ENCODE measurements at regions not wholly inside any gene's neighbourhood (a gene's known extent, or its start where the extent isn't known, plus 50 kb on each side); places are given as distances from the start of the nearest gene placed in this dataset.

- Histone ChIP-seq H3K36me3 (ENCODE audit: insufficient read depth, low read length) (no peaks in the 10 kb centered on the region), H3K27me3 (ENCODE audit: control insufficient read depth in 1 of 2, insufficient read depth in 2 of 2, low read length in 2 of 2) (no peaks in the 10 kb centered on the region), H3K9me3 (ENCODE audit: control insufficient read depth in 1 of 2, insufficient read depth in 1 of 2, low read length in 2 of 2) (peaks cover 0 to 3% of the 10 kb centered on the region in 2 experiments), H3K27ac (ENCODE audit: low read depth in 1 of 2, low read length in 2 of 2) (no peak overlapping the region), H3K4me1 (ENCODE audit: insufficient read depth, low read length) (no peaks in the 10 kb centered on the region), H3K4me3 (ENCODE audit: low read length) (no peak overlapping the region)
- Mint-ChIP-seq H3K4me1 (ENCODE audit: low read depth) (no peaks in the 10 kb centered on the region), H3K9me3 (no peaks in the 10 kb centered on the region), H3K27ac (no peak overlapping the region), H3K36me3 (ENCODE audit: low read depth) (no peaks in the 10 kb centered on the region), H3K4me3 (no peak overlapping the region), H3K27me3 (peaks cover 4% of the 10 kb centered on the region)
- ChIA-PET CTCF (no interaction called here), POLR2A (no interaction called here)
- DNase-seq (no peak), ATAC-seq (ENCODE audit: poor library complexity) (no peak)
- TF ChIP-seq, protein P1, sequence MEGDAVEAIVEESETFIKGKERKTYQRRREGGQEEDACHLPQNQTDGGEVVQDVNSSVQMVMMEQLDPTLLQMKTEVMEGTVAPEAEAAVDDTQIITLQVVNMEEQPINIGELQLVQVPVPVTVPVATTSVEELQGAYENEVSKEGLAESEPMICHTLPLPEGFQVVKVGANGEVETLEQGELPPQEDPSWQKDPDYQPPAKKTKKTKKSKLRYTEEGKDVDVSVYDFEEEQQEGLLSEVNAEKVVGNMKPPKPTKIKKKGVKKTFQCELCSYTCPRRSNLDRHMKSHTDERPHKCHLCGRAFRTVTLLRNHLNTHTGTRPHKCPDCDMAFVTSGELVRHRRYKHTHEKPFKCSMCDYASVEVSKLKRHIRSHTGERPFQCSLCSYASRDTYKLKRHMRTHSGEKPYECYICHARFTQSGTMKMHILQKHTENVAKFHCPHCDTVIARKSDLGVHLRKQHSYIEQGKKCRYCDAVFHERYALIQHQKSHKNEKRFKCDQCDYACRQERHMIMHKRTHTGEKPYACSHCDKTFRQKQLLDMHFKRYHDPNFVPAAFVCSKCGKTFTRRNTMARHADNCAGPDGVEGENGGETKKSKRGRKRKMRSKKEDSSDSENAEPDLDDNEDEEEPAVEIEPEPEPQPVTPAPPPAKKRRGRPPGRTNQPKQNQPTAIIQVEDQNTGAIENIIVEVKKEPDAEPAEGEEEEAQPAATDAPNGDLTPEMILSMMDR (IDR thresholded peaks at IDR 0.05) = no peak
- intact Hi-C loops (cut with DNase I, micrococcal nuclease) = no loop called here
Measured at GRCh38 chr11:112877581-112877980, 83.6 kb upstream of the NCAM1 start.

DNA sequence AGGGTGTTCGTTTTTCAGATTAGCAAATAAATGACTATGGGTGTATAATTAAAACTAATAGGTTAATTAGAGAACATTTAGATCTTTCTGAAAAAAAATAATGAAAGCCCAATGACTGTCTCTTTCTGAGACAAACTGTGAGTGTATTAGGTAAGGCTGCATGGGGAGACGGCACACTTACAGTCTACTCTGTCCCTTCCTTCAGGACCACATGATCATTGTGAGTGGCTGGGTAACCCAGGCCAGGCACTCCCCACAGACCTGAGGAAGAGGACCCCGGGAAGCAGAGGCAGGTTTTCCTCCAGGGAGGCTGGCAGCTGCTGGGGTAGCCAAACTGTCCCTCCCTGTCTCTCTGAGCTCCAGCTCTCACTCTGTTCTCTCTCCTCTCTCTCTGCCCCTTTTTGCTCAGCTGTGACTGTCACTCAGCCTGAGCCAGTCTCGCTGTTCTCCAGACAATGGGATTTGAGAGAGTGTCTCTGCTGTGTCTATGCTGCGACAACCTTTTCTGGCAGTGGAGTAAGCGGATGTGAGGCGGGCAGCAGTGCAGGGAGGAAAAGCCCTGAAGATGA lies 83.1 kb upstream of the NCAM1 start:
- ChIA-PET POLR2A (no interaction called here), CTCF (no interaction called here)
- peaks cover 0 to 3% of the 10 kb centered on the region in 2 experiments for H3K9me3 ChIP-seq (ENCODE audit: control insufficient read depth in 1 of 2, insufficient read depth in 1 of 2, low read length in 2 of 2)
- Mint-ChIP-seq H3K4me1 (ENCODE audit: low read depth) (no peaks in the 10 kb centered on the region), H3K27me3 (no peaks in the 10 kb centered on the region), H3K4me3 (no peak overlapping the region), H3K36me3 (ENCODE audit: low read depth) (no peaks in the 10 kb centered on the region), H3K9me3 (no peaks in the 10 kb centered on the region), H3K27ac (no peak overlapping the region)
- H3K27me3 ChIP-seq (ENCODE audit: control insufficient read depth in 1 of 2, insufficient read depth in 2 of 2, low read length in 2 of 2) = no peaks in the 10 kb centered on the region
- TF ChIP-seq, protein P1 (IDR thresholded peaks at IDR 0.05) = no peak
- no peak overlapping the region for H3K4me3 ChIP-seq (ENCODE audit: low read length)
- intact Hi-C loops (cut with DNase I, micrococcal nuclease) = no loop called here
- no peak overlapping the region for H3K27ac ChIP-seq (ENCODE audit: low read depth in 1 of 2, low read length in 2 of 2)
- H3K36me3 ChIP-seq (ENCODE audit: insufficient read depth, low read length) = no peaks in the 10 kb centered on the region
- ATAC-seq (ENCODE audit: poor library complexity) (no peak), DNase-seq (no peak)
- H3K4me1 ChIP-seq (ENCODE audit: insufficient read depth, low read length) = no peaks in the 10 kb centered on the region

DNA sequence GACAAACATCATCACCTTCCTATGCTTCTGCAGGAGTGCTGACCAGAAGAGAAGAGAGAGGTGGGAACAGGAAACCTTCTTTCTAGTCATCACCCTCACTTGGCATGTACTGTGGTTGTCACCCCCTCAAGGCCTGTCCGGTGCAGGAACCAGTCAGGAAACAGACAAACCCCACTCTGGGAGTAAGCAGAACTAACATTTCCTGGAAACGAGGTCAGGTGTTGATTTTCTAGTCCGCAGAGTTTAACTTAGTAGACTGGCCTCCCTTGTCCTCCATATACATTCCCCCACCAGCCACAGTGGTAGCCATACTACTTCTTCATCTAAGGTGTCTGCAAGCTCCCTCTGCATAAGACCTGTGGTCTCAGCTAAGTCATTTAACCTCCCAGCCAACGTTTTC lies 80.7 kb upstream of the NCAM1 start:
- no peak overlapping the region for H3K27ac Mint-ChIP-seq
- Histone ChIP-seq H3K9me3 (ENCODE audit: control insufficient read depth in 1 of 2, insufficient read depth in 1 of 2, low read length in 2 of 2) (peaks cover 0 to 3% of the 10 kb centered on the region in 2 experiments), H3K4me1 (ENCODE audit: insufficient read depth, low read length) (no peaks in the 10 kb centered on the region), H3K4me3 (ENCODE audit: low read length) (no peak overlapping the region), H3K27ac (ENCODE audit: low read depth in 1 of 2, low read length in 2 of 2) (no peak overlapping the region), H3K36me3 (ENCODE audit: insufficient read depth, low read length) (no peaks in the 10 kb centered on the region), H3K27me3 (ENCODE audit: control insufficient read depth in 1 of 2, insufficient read depth in 2 of 2, low read length in 2 of 2) (no peaks in the 10 kb centered on the region)
- TF ChIP-seq, protein P1 (IDR thresholded peaks at IDR 0.05) = no peak
- no peaks in the 10 kb centered on the region for H3K9me3 Mint-ChIP-seq
- CTCF ChIA-PET = no interaction called here
- intact Hi-C loops (cut with DNase I, micrococcal nuclease) = no loop called here
- H3K27me3 Mint-ChIP-seq = no peaks in the 10 kb centered on the region
- peak in 1 of 14 experiments; percentile 36 for DNase-seq
- no peaks in the 10 kb centered on the region for H3K4me1 Mint-ChIP-seq (ENCODE audit: low read depth)
- ATAC-seq (ENCODE audit: poor library complexity) = no peak
- no peak overlapping the region for H3K4me3 Mint-ChIP-seq
- no peaks in the 10 kb centered on the region for H3K36me3 Mint-ChIP-seq (ENCODE audit: low read depth)
- POLR2A ChIA-PET = no interaction called here

Data from CD4-positive, alpha-beta T cell (primary cell).